ENCODE measurements at regions not wholly inside any gene's neighbourhood (a gene's known extent, or its start where the extent isn't known, plus 50 kb on each side); places are given as distances from the start of the nearest gene placed in this dataset.

GRCh38 chr11:21877151-21877550 lies 315.7 kb upstream of the ANO5 start:
- in situ Hi-C loops (cut with HindIII; ENCODE audit: low sequenced_read_pairs), result no loop called here
- no peak for TF ChIP-seq CTCF (IDR thresholded peaks at IDR 0.05; ENCODE audit: low read depth, low read length, missing control alignments)
- no peak for DNase-seq (ENCODE audit: low read depth)
- H3K4me3 ChIP-seq (ENCODE audit: low read depth, low read length), result no peak overlapping the region

GRCh38 chr11:21883354-21883753 lies 309.5 kb upstream of the ANO5 start:
- no peak overlapping the region for H3K4me3 ChIP-seq (ENCODE audit: low read depth, low read length)
- DNase-seq (ENCODE audit: low read depth), result no peak
- in situ Hi-C loops (cut with HindIII; ENCODE audit: low sequenced_read_pairs), result no loop called here
- no peak for TF ChIP-seq CTCF (IDR thresholded peaks at IDR 0.05; ENCODE audit: low read depth, low read length, missing control alignments)

GRCh38 chr11:21888814-21889213 lies 304.1 kb upstream of the ANO5 start:
- peak; percentile 20 for DNase-seq (ENCODE audit: low read depth)
- H3K4me3 ChIP-seq (ENCODE audit: low read depth, low read length), result no peak overlapping the region
- in situ Hi-C loops (cut with HindIII; ENCODE audit: low sequenced_read_pairs), result no loop called here
- TF ChIP-seq CTCF (IDR thresholded peaks at IDR 0.05; ENCODE audit: low read depth, low read length, missing control alignments), result no peak

- no peak overlapping the region for H3K4me3 ChIP-seq (ENCODE audit: low read depth, low read length)
- no peak for DNase-seq (ENCODE audit: low read depth)
- no peak for TF ChIP-seq CTCF (IDR thresholded peaks at IDR 0.05; ENCODE audit: low read depth, low read length, missing control alignments)
- in situ Hi-C loops (cut with HindIII; ENCODE audit: low sequenced_read_pairs), result loop anchor here (5.0 kb wide), 1 partner anchor 56 kb away; no protein-coding TSS in a partner anchor
These were observed 299.9 kb upstream of the ANO5 start for GRCh38 chr11:21892736-21893564.

- in situ Hi-C loops (cut with HindIII; ENCODE audit: low sequenced_read_pairs), result loop anchor here (5.0 kb wide), 1 partner anchor 56 kb away; no protein-coding TSS in a partner anchor
- TF ChIP-seq CTCF (IDR thresholded peaks at IDR 0.05; ENCODE audit: low read depth, low read length, missing control alignments), result no peak
- DNase-seq (ENCODE audit: low read depth), result no peak
- H3K4me3 ChIP-seq (ENCODE audit: low read depth, low read length), result no peak overlapping the region
These were observed 299.4 kb upstream of the ANO5 start for GRCh38 chr11:21893565-21893867.

- DNase-seq (ENCODE audit: low read depth), result no peak
- in situ Hi-C loops (cut with HindIII; ENCODE audit: low sequenced_read_pairs), result loop anchor here (5.0 kb wide), 1 partner anchor 57 kb away; no protein-coding TSS in a partner anchor
- no peak overlapping the region for H3K4me3 ChIP-seq (ENCODE audit: low read depth, low read length)
- no peak for TF ChIP-seq CTCF (IDR thresholded peaks at IDR 0.05; ENCODE audit: low read depth, low read length, missing control alignments)
These were observed 298.4 kb upstream of the ANO5 start for GRCh38 chr11:21894492-21894891.

Data from astrocyte of the cerebellum (primary cell).